Thyroid gland (tissue), 4 donors: ENCODE measurements at regions not wholly inside any gene's neighbourhood (a gene's known extent, or its start where the extent isn't known, plus 50 kb on each side); places are given as distances from the start of the nearest gene placed in this dataset.

Experiments
- DNase-seq, 2 donors: peaks; one replicate each; pipeline ENCODE4 v3.0.0-alpha.2; 2019
- H3K27ac ChIP-seq, 3 donors: fragments of 200-600 bp; sonication (generic); 1 replicate in 2 of 3; 2 replicates in 1 of 3; pipeline ENCODE4 v1.5.1; 2016 to 2019; ENCODE audit warnings: mild to moderate bottlenecking in 1 of 3, moderate library complexity in 1 of 3
- H3K27me3 ChIP-seq: fragments of 200-600 bp; sonication (generic); one replicate; pipeline ENCODE4 v1.5.1; 2019
- H3K36me3 ChIP-seq, 2 donors: fragments of 200-600 bp; sonication (generic); one replicate each; pipeline ENCODE4 v1.5.1; 2016 to 2019
- H3K4me1 ChIP-seq, 2 donors: fragments of 200-600 bp; sonication (generic); one replicate each; pipeline ENCODE4 v1.5.1; 2017 to 2019
- H3K4me3 ChIP-seq, 3 donors: fragments of 200-600 bp; sonication (generic); replicated peaks in 1 of 3; 1 replicate in 2 of 3; 2 replicates in 1 of 3; pipeline ENCODE4 v1.5.1; 2016; ENCODE audit warnings: mild to moderate bottlenecking in 1 of 3
- H3K9me3 ChIP-seq: fragments of 200-600 bp; sonication (generic); one replicate; pipeline ENCODE4 v1.5.1; 2017
- POLR2A ChIP-seq, 2 donors: fragments of 450-650 bp; IDR thresholded peaks; one replicate each; pipeline ENCODE4 v1.6.1; 2017; ENCODE audit warnings: antibody characterized with exemption in 2 of 2, mild to moderate bottlenecking in 2 of 2, moderate library complexity in 1 of 2
- WGBS, 2 donors: methylation state at CpG; one replicate each; pipeline ENCODE4 v1.1.5; 2017; 5-methylcytosine and 5-hydroxymethylcytosine counted together
- intact Hi-C: fragments of 100-400 bp; cut with DNase I; formaldehyde crosslinking; loops from one replicate; pipeline ENCODE4 v1.15.1; 2023
- TF ChIP-seq, protein P1 (sequence below), 6 experiments: fragments of 200-600 bp in 3 of 6; fragments of 450-650 bp in 3 of 6; sonication (generic) in 3 of 6; IDR thresholded peaks; one replicate each; pipeline ENCODE4 v1.5.1; 2016 to 2019; ENCODE audit warnings: antibody characterized with exemption in 6 of 6, mild to moderate bottlenecking in 2 of 6, inconsistent platforms in 1 of 6, moderate library complexity in 1 of 6

GRCh38 chr1:56212143-56212542 lies 367.2 kb downstream of the PLPP3 start:
- Histone ChIP-seq H3K4me1 (no peaks in the 10 kb centered on the region), H3K27ac (no peak overlapping the region), H3K36me3 (no peaks in the 10 kb centered on the region), H3K27me3 (no peaks in the 10 kb centered on the region), H3K4me3 (no peak overlapping the region), H3K9me3 (no peaks in the 10 kb centered on the region)
- DNase-seq = no peak
- TF ChIP-seq POLR2A (IDR thresholded peaks at IDR 0.05) = no peak
- TF ChIP-seq, protein P1, sequence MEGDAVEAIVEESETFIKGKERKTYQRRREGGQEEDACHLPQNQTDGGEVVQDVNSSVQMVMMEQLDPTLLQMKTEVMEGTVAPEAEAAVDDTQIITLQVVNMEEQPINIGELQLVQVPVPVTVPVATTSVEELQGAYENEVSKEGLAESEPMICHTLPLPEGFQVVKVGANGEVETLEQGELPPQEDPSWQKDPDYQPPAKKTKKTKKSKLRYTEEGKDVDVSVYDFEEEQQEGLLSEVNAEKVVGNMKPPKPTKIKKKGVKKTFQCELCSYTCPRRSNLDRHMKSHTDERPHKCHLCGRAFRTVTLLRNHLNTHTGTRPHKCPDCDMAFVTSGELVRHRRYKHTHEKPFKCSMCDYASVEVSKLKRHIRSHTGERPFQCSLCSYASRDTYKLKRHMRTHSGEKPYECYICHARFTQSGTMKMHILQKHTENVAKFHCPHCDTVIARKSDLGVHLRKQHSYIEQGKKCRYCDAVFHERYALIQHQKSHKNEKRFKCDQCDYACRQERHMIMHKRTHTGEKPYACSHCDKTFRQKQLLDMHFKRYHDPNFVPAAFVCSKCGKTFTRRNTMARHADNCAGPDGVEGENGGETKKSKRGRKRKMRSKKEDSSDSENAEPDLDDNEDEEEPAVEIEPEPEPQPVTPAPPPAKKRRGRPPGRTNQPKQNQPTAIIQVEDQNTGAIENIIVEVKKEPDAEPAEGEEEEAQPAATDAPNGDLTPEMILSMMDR (IDR thresholded peaks at IDR 0.05) = no peak
- 94 to 97% methylated on average over 2 of the region's 2 CpGs for WGBS, 2 donors
- intact Hi-C loops = no loop called here

GRCh38 chr1:56206391-56206790 lies 373.0 kb downstream of the PLPP3 start:
- no peaks in the 10 kb centered on the region for H3K9me3 ChIP-seq
- no peak overlapping the region for H3K27ac ChIP-seq
- intact Hi-C loops = no loop called here
- WGBS, 2 donors = 92 to 100% methylated on average over 2 of the region's 2 CpGs
- no peak for DNase-seq
- H3K4me1 ChIP-seq = peaks cover 12 to 19% of the 10 kb centered on the region in 2 donors
- no peaks in the 10 kb centered on the region for H3K27me3 ChIP-seq
- H3K36me3 ChIP-seq = no peaks in the 10 kb centered on the region
- H3K4me3 ChIP-seq = no peak overlapping the region
- TF ChIP-seq, protein P1 (IDR thresholded peaks at IDR 0.05) = no peak
- no peak for TF ChIP-seq POLR2A (IDR thresholded peaks at IDR 0.05)

GRCh38 chr1:56204206-56204605 lies 375.2 kb downstream of the PLPP3 start:
- intact Hi-C loops = no loop called here

DNA sequence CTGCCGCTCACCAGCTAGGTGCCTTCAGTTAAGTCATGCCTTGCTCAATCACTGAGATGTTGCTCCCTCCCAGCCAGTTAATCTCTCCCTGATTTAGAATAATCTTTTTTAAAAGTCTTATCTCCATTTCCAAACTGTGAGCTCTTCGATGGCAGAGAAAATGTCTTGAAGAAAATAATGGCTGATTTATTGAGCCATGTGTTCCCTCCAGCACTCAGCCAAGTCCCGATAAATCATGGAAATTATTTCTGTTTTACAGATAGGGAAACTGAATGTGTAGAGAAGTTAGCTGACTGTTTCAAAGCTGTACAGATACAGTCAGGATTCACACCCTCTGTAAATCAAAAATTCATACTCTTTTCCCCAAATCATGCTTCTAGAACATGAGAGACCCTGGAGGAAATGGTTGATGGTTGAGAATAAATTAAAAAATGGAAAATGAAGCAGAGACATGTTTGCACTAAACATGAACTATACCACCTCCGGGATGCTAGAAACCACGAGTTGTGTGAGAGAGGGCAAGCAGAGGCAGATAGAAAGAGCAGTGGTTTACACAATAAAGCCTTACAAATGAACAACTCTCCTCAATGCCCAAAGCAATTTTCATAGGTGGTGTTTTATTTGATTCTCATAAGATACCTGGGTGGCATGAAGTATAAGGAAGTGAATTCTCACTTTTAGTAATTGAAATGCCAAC lies 376.4 kb downstream of the PLPP3 start:
- Histone ChIP-seq H3K27ac (peak overlapping the region in 1 of 3 donors; percentile 41), H3K27me3 (no peaks in the 10 kb centered on the region), H3K9me3 (no peaks in the 10 kb centered on the region), H3K4me1 (peaks cover 12 to 19% of the 10 kb centered on the region in 2 donors), H3K36me3 (no peaks in the 10 kb centered on the region), H3K4me3 (no peak overlapping the region)
- WGBS, 2 donors = 82 to 84% methylated on average over 5 of the region's 5 CpGs
- no peak for TF ChIP-seq POLR2A (IDR thresholded peaks at IDR 0.05)
- TF ChIP-seq, protein P1 (IDR thresholded peaks at IDR 0.05) = no peak
- intact Hi-C loops = no loop called here
- DNase-seq = no peak

More at GRCh38 chr1:56204206-56204605, 375.2 kb downstream of the PLPP3 start:
- H3K4me1 ChIP-seq = peaks cover 12 to 19% of the 10 kb centered on the region in 2 donors
- H3K4me3 ChIP-seq = no peak overlapping the region
- no peaks in the 10 kb centered on the region for H3K27me3 ChIP-seq
- no peaks in the 10 kb centered on the region for H3K9me3 ChIP-seq
- H3K36me3 ChIP-seq = no peaks in the 10 kb centered on the region
- no peak for TF ChIP-seq POLR2A (IDR thresholded peaks at IDR 0.05)
- TF ChIP-seq, protein P1 (IDR thresholded peaks at IDR 0.05) = no peak
- DNase-seq = no peak
- H3K27ac ChIP-seq = no peak overlapping the region
- 34 to 36% methylated on average over 1 of the region's 1 CpG for WGBS, 2 donors

GRCh38 chr1:56202186-56202585 lies 377.2 kb downstream of the PLPP3 start:
- H3K27me3 ChIP-seq = no peaks in the 10 kb centered on the region
- peak; percentile 49 to 54 for DNase-seq
- no peak for TF ChIP-seq POLR2A (IDR thresholded peaks at IDR 0.05)
- TF ChIP-seq, protein P1 (IDR thresholded peaks at IDR 0.05) = no peak
- intact Hi-C loops = no loop called here
- H3K27ac ChIP-seq = peak overlapping the region in 2 of 3 donors; percentile 36 to 41
- H3K4me3 ChIP-seq = no peak overlapping the region
- H3K4me1 ChIP-seq = peaks cover 12 to 19% of the 10 kb centered on the region in 2 donors
- H3K36me3 ChIP-seq = no peaks in the 10 kb centered on the region
- WGBS, 2 donors = 33 to 44% methylated on average over 2 of the region's 2 CpGs
- H3K9me3 ChIP-seq = no peaks in the 10 kb centered on the region
